ENCODE measurements at regions not wholly inside any gene's neighbourhood (a gene's known extent, or its start where the extent isn't known, plus 50 kb on each side); places are given as distances from the start of the nearest gene placed in this dataset.
"Not testable (repeated sequence)": the region's sequence is repeated elsewhere in the genome, so short reads cannot be mapped to it uniquely, and the experiment has no call there.

DNA sequence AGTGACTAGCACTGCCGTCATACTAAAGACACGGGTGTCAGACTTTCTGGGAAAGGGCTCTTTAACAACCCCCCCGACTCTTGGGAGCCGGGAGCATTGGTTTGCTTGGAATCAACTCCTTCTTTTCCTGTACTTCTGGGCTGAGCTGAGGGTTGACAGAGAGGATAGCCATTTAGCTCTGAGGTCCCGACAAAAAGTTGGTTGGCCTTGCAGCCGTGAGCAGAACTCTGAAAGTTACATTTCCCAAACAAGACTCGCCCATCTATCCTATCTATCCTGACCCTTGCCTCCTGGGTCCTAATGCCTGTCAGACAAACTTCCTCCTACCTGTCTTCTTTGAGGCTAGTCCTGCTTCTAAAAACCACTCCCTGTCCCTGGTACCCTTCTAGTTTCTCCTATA is 460.8 kb upstream of the TOM1L1 start:
- Histone ChIP-seq H3K27me3 (no peaks in the 10 kb centered on the region), H3K36me3 (no peaks in the 10 kb centered on the region), H3K4me3 (no peak overlapping the region), H3K9me3 (no peaks in the 10 kb centered on the region), H3K4me1 (no peaks in the 10 kb centered on the region), H3K27ac (no peak overlapping the region)
- WGBS, 2 donors, result 58 to 60% methylated on average over 7 of the region's 7 CpGs
- intact Hi-C loops (cut with DNase I), result no loop called here
- DNase-seq, result no peak
- TF ChIP-seq CTCF (IDR thresholded peaks at IDR 0.05) (no peak), POLR2A (IDR thresholded peaks at IDR 0.05) (no peak)

- no peaks in the 10 kb centered on the region for H3K27me3 ChIP-seq
- no peak overlapping the region for H3K27ac ChIP-seq
- H3K4me3 ChIP-seq, result no peak overlapping the region
- peaks cover 0 to 8% (median 3%) of the 10 kb centered on the region in 3 donors for H3K9me3 ChIP-seq
- intact Hi-C loops (cut with DNase I), result no loop called here
- no peaks in the 10 kb centered on the region for H3K36me3 ChIP-seq
- no peaks in the 10 kb centered on the region for H3K4me1 ChIP-seq
- whole genome bisulfite sequencing, 2 donors, result 77 to 82% methylated on average over 1 of the region's 1 CpG
- DNase-seq, result no peak
- no peak for TF ChIP-seq POLR2A (IDR thresholded peaks at IDR 0.05)
- TF ChIP-seq CTCF (IDR thresholded peaks at IDR 0.05), result no peak
These were observed 449.6 kb upstream of the TOM1L1 start for GRCh38 chr17:54451051-54451450.

DNA sequence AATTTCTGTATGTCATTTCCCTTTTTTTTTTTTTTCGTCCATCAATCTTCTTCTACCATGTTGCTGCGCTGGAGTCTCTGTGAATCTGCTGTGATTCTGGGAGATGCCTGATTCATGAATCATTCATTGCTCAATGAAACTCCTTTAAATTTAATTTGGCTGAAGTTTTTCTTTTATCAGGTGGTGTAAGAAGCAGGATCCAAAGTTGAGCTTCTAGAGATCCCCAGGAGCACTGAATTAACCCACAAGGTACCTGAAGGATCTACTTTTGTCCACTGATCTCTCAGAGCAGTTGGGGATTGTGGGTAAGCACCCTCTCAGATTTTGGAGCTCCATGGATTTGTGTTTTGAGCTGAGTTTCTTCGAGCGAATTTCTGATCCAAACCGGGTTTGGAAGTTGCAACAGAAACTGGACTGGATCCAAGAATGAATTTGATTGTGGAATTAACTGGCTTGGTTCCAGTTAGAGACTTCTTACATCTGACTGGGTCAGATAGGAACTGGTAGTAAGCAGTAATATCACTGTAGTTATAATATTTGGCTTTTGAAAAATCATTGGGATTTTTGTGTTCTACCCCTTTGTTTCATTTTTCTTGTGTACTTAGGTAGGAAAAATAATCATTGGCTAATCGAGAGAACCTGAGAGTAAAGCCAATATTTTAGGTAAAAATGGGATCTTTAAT is 447.8 kb upstream of the TOM1L1 start:
- Histone ChIP-seq H3K27ac (no peak overlapping the region), H3K36me3 (no peaks in the 10 kb centered on the region), H3K4me3 (no peak overlapping the region), H3K9me3 (peaks cover 0 to 8% (median 7%) of the 10 kb centered on the region in 3 donors), H3K4me1 (no peaks in the 10 kb centered on the region), H3K27me3 (no peaks in the 10 kb centered on the region)
- intact Hi-C loops (cut with DNase I), result no loop called here
- no peak for DNase-seq
- WGBS, 2 donors, result 80 to 90% methylated on average over 6 of the region's 6 CpGs
- TF ChIP-seq CTCF (IDR thresholded peaks at IDR 0.05) (no peak), POLR2A (IDR thresholded peaks at IDR 0.05) (no peak)

GRCh38 chr17:54455251-54455868 is 445.3 kb upstream of the TOM1L1 start:
- 42 to 53% methylated on average over 2 of the region's 2 CpGs for WGBS, 2 donors
- TF ChIP-seq CTCF (IDR thresholded peaks at IDR 0.05) (no peak), POLR2A (IDR thresholded peaks at IDR 0.05) (no peak)
- Histone ChIP-seq H3K27me3 (no peaks in the 10 kb centered on the region), H3K4me3 (no peak overlapping the region), H3K27ac (no peak overlapping the region), H3K9me3 (peaks cover 0 to 8% (median 7%) of the 10 kb centered on the region in 3 donors), H3K4me1 (no peaks in the 10 kb centered on the region), H3K36me3 (no peaks in the 10 kb centered on the region)
- DNase-seq, result no peak
- intact Hi-C loops (cut with DNase I), result no loop called here

DNA sequence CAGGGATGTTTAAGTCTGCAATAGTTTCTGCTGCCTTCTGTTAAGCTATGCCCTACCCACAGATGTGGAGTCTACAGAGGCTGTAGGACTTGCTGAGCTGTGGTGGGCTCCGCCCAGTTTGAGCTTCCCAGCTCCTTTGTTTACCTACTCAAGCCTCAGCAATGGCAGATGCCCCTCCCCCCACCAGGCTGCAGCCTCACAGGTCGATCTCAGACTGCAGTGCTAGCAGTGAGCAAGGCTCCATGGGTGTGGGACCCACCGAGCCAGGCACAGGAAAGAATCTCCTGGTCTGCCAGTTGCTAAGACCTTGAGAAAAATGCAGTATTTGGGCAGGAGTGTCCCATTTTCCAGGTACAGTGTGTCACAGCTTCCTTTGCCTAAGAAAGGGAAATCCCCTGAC is 435.2 kb upstream of the TOM1L1 start:
- DNase-seq; intact Hi-C loops (cut with DNase I); H3K9me3 ChIP-seq; H3K27ac ChIP-seq; H3K36me3 ChIP-seq; H3K27me3 ChIP-seq; H3K4me3 ChIP-seq; H3K4me1 ChIP-seq: not testable (repeated sequence)
- WGBS, 2 donors, result no CpG with 5 or more reads among the region's 3 CpGs

Data from esophagus squamous epithelium (tissue), 5 donors.